HG02840 (cell line): ENCODE measurements at regions not wholly inside any gene's neighbourhood (a gene's known extent, or its start where the extent isn't known, plus 50 kb on each side); places are given as distances from the start of the nearest gene placed in this dataset.

Experiments
- ATAC-seq: cut with Tn5 transposase; IDR thresholded peaks from one replicate; pipeline ENCODE4 v1.9.1; 2021; ENCODE audit warnings: mild to moderate bottlenecking, moderate library complexity, moderate number of reproducible peaks; ENCODE audit not compliant: unreplicated experiment, low FRiP score

DNA sequence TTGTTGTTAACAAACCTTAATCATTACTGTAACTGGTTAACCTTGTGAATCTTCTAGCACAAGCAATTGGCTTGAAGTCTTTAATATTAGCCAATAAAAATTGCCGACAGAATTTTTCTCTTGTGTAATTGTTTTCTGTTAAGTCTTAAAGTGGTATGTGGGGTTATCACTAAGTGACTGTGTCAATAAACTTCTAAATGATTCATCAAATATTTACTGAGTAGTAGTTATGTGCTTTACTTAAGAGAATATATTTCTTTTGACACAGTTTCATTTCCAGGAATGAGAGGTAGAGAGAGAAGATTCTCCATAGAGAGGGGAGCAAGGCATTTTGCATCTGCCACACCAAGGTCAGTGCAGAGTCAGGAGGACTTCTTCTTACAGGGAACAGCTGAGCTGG, 2361.6 kb upstream of the AGA start:
- no peak for ATAC-seq

GRCh38 chr4:179804440-179804839, 2362.2 kb upstream of the AGA start:
- ATAC-seq = no peak

DNA sequence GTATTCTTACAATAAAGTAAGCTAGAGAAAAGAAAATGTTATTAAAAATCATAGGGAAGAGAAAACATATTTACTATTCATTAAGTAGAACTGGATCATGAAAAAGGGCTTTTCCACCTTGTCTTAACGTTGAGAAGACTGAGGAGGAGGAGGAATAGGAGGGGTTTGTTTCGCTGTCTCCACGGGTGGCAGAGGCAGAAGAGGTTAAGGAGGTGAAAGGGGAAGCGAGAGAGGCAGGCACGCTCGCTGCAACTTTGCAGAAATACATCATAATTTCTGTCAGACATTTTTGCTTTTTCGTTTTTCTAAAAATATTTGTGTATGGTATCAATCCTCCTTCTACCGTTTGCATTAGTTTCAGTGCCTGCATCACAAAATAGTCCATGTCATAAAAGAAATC, 2375.1 kb upstream of the AGA start:
- no peak for ATAC-seq

- ATAC-seq = no peak
Observed at GRCh38 chr4:179823342-179823741, 2381.1 kb upstream of the AGA start.

DNA sequence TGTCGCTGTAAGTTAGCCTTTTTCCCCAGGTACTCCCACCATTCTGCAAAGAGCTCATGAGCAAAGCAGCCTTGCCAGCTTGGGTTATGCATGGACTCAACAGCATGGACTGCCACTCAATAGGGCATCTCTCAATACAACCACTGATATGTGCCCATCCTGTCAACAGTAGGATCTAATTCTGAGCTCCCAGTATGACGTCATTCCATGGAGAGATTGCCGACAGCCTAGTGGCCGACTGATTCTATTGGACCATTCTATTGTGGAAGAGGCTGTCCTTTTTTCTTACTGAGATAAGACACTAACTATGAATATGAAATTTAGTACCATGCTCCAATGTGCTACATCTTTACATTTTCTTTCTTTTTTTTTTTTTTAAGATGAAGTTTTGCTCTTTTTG, 2389.0 kb upstream of the AGA start:
- no peak for ATAC-seq

DNA sequence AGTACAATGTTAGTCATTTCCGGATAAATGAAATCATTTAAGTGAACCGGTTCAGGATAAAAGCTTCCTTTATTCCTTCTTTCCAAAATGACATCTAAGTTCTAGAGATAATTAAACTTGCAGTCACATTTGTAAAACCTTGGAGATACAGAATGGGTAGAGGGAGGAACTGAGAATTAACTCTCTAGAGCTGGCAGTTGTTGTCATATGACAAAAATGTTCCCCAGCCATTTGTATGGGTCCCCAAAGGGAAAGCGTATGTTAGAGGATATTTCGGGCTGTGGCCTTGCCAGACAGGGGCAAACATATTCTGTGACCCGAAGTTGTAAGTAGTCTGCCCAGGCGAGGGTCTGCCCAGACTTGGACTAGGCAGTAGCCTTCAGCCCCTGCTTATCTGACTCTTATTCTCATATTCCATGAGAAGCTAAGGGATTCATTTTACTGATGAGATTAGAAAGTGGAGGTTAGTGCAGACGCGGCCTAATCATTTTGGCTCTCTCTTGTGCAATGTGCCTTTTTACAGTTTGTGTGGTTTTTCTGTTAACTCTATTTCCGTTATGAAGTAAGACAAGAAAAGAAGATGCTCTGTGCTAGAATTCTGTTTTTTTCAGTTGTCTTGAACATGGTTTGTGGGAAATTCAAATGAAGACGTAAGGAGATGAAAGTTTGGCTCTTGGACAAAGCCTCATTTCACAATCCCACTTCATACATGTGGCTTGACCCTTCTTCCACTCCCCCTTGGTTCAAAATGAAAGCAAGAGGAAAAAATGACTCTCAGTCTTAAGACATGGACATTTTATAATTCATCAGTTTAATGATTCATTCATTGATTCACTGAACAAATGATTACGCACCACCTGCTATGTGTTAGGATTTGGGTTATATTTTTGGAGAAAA, 2394.2 kb upstream of the AGA start:
- ATAC-seq = no peak

GRCh38 chr4:179843370-179843769, 2399.8 kb upstream of the TENM3 start:
- ATAC-seq = no peak

GRCh38 chr4:179855469-179855868, 2387.7 kb upstream of the TENM3 start:
- ATAC-seq = no peak

GRCh38 chr4:179858221-179858620, 2385.0 kb upstream of the TENM3 start:
- ATAC-seq = no peak

- peak; percentile 89 for ATAC-seq
Observed at GRCh38 chr4:179867300-179867878, 2375.8 kb upstream of the TENM3 start.

DNA sequence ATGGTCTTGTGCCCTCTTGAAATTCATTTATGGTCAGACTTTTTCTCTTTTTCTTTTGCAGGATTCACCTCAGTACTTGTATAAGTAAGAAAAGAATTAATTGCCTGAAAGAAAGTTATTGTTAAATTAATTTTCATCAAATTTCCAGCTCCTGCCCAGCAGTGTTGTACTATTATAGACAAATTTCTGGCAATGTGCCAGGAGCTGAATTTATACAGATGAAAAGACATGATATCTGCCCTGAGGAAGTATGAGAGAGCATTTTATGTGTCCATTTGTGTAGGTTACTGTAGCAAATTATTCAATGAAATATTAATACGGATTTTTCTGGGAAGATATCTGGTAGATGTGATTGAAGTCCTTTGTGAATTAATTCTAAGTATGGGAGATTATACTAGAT, 2371.5 kb upstream of the TENM3 start:
- ATAC-seq = no peak

DNA sequence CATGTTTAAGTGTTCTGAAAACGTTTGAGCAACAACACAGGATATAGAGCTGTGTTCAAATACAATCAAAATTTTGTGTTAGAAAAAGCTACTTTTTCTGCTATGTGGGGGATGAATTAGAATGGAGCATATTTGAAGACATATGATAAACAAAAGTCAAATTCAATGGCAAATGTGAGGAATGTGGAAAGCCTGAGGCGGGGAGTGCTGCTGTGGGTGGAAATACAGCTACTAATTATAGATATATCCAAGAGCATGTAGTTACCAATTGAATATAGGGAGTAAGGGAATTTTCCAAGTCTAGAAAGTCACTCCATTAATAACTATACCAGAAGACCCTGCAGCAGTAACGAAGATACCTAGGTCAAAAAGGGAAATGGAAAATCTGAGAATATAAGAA, 2370.4 kb upstream of the TENM3 start:
- ATAC-seq = no peak

GRCh38 chr4:179880756-179881155, 2362.4 kb upstream of the TENM3 start:
- ATAC-seq = no peak

DNA sequence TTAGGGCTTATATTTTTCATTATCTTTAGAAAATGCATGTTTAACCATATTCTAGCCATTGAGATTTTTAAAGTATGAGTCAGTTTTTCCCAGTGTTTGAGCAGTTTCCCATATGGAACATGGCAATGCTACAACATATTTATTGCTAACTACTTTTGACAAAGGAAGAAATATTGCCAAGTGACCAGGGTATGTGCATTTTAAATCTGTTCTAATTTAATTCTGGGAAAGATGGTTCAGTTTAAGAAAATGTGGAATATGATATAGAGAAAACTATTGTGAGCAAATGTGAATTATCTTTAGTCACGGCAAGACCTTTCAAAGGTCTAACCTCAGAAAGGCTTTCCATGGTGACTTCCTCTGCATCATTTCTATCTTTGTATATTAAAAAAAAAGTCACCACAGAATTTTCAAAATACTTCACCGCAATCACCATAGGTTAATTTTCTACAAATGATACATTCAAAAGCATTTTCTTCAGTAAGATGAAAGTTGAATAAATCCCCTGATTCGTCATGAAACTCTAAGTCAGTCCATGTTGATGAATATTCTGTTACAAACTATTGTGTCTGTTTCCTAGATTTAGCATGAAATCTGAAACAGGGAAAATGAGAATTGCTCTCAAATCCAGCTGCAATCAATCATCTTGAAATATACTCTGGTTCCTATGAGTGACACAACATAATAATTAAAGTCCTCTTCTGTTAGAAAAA, 2349.0 kb upstream of the TENM3 start:
- no peak for ATAC-seq

DNA sequence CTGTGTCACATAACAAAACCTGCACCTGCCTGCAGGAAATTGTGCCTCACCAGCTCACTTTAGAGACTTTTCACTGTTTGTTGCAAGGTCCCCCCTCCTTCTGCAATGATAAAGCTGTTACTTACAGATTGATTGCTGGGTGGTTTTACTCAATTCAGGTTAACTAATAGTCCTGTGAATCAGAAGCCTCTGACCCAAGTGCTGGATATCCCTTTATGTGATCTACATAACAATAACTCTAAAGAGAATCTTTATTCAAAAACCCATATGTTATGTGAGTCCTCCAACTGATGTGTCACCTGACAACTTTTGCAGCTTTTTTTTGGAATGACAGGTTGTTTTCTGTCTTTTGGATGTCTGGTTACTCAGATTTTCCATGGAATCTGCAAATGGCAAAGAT, 2323.6 kb upstream of the TENM3 start:
- ATAC-seq = no peak

GRCh38 chr4:179927473-179927872, 2315.7 kb upstream of the TENM3 start:
- ATAC-seq = no peak

DNA sequence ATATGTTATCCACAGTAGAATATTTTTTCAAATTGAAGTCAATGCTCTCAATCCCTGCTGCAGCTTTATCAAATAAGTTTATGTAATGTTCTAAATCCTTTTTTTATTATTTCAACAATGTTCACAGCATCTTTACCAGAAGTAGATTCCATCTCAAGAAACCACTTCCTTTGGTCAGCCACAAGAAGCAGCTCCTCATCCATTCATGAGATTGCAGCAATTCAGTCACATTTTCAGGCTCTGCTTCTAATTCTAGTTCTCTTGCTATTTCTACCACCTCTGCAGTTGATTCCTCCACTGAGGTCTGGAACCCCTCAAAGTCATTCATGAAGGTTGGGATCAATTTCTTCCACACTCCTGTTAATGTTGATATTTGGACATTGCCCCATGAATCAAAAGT, 2301.3 kb upstream of the TENM3 start:
- ATAC-seq = no peak

DNA sequence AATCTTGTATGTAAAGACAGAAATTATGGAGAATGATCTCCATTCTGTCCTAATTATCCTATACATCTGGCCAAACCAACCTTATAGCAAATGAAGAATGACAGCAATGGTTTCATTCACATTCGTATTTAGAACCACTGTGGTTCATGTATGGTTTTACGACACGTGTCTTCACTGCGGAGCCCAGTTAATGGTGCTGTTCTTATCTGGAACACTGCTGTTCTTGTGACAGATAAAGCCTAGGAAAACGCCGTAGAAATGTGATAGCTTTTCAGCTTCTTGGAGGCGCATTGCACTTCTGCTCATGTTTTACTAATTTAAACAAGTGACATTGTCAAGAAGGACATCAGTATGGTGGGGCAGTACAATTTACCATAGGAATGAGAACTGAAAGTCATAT, 2266.4 kb upstream of the TENM3 start:
- no peak for ATAC-seq

- ATAC-seq = no peak
Observed at GRCh38 chr4:179977378-179977777, 2265.8 kb upstream of the TENM3 start.

- ATAC-seq = no peak
Observed at GRCh38 chr4:179981161-179981560, 2262.0 kb upstream of the TENM3 start.

DNA sequence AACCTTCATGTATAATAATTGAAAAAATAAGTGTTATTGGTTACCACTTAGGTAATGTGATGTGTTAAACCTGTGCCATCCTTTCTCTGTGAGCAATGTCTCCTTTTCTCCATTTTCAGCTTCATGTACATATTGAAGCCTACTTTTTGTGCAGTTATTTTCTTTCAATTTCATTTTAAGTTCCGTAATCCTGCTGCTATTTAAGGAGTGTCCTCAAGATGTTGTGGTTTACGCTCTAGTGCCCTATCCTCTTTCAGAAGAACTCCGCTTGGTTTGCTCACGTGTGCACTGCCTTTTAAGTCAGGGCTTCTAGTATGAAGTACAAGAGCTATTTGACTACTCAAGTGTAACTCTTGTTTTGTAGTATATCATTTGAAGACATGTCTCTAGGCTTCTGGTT, 2253.2 kb upstream of the TENM3 start:
- peak; percentile 73 for ATAC-seq

GRCh38 chr4:180009316-180009715, 2233.9 kb upstream of the TENM3 start:
- ATAC-seq = no peak
